Lower leg skin (tissue), 3 donors: ENCODE measurements at regions not wholly inside any gene's neighbourhood (a gene's known extent, or its start where the extent isn't known, plus 50 kb on each side); places are given as distances from the start of the nearest gene placed in this dataset.

Source experiments
- POLR2A ChIP-seq, 2 donors: fragments of 450-650 bp; IDR thresholded peaks; one replicate each; pipeline ENCODE4 v1.6.1; 2016 to 2017; ENCODE audit warnings: antibody characterized with exemption in 2 of 2, mild to moderate bottlenecking in 1 of 2, moderate library complexity in 1 of 2
- TF ChIP-seq, protein P1 (sequence below), 3 donors: fragments of 450-650 bp; IDR thresholded peaks; one replicate each; pipeline ENCODE4 v1.5.1; 2016; ENCODE audit warnings: antibody characterized with exemption in 3 of 3, mild to moderate bottlenecking in 3 of 3, moderate library complexity in 2 of 3

DNA sequence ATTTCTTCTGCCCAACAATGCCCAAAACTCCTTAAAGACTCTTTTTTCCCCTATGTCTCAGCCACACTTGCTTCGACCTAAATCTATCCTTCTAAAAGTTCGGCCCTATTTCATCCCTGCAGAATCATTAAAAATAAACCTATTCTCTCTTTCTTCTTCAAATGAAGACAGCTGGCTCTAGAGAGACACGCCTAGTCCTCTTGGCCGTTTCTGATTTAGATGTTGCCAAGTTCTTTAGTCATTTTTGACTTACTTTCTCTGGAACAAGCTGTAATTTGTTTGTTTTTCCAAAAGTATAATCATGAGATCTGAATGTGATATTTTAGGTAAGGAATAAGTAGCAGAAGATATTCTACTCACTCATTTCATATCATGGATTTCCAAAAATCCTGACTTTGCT is 211.6 kb downstream of the CENPC start:
- TF ChIP-seq, protein P1, sequence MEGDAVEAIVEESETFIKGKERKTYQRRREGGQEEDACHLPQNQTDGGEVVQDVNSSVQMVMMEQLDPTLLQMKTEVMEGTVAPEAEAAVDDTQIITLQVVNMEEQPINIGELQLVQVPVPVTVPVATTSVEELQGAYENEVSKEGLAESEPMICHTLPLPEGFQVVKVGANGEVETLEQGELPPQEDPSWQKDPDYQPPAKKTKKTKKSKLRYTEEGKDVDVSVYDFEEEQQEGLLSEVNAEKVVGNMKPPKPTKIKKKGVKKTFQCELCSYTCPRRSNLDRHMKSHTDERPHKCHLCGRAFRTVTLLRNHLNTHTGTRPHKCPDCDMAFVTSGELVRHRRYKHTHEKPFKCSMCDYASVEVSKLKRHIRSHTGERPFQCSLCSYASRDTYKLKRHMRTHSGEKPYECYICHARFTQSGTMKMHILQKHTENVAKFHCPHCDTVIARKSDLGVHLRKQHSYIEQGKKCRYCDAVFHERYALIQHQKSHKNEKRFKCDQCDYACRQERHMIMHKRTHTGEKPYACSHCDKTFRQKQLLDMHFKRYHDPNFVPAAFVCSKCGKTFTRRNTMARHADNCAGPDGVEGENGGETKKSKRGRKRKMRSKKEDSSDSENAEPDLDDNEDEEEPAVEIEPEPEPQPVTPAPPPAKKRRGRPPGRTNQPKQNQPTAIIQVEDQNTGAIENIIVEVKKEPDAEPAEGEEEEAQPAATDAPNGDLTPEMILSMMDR (IDR thresholded peaks at IDR 0.05) = no peak
- no peak for TF ChIP-seq POLR2A (IDR thresholded peaks at IDR 0.05)
